ENCODE measurements at regions not wholly inside any gene's neighbourhood (a gene's known extent, or its start where the extent isn't known, plus 50 kb on each side); places are given as distances from the start of the nearest gene placed in this dataset.

DNA sequence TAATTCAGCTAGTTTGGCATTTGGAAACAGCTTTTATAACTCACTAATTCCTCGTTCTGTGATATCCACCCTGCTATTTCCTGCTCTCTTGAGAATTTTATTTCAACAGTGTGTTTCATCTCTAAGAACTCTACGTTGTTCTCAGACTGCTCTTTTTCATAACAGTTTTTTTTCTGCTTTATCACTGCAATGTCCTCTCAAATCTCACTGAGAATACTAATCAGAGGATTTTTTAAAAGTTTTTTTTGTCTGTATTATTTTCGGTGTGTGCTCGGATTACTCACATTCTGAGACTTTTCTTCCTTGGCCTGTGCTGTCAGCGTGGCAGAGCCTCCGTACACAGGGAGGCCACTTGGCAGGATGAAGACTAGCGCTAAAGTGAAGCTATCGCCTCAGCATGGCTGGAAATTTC, 59.4 kb upstream of the NEO1 start:
- TF ChIP-seq, protein P1, sequence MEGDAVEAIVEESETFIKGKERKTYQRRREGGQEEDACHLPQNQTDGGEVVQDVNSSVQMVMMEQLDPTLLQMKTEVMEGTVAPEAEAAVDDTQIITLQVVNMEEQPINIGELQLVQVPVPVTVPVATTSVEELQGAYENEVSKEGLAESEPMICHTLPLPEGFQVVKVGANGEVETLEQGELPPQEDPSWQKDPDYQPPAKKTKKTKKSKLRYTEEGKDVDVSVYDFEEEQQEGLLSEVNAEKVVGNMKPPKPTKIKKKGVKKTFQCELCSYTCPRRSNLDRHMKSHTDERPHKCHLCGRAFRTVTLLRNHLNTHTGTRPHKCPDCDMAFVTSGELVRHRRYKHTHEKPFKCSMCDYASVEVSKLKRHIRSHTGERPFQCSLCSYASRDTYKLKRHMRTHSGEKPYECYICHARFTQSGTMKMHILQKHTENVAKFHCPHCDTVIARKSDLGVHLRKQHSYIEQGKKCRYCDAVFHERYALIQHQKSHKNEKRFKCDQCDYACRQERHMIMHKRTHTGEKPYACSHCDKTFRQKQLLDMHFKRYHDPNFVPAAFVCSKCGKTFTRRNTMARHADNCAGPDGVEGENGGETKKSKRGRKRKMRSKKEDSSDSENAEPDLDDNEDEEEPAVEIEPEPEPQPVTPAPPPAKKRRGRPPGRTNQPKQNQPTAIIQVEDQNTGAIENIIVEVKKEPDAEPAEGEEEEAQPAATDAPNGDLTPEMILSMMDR (IDR thresholded peaks at IDR 0.05) = no peak
- TF ChIP-seq POLR2A (IDR thresholded peaks at IDR 0.05) = no peak
